Pons (tissue), 1 donor: ENCODE measurements at regions not wholly inside any gene's neighbourhood (a gene's known extent, or its start where the extent isn't known, plus 50 kb on each side); places are given as distances from the start of the nearest gene placed in this dataset.
A peak's percentile ranks its signal among the peaks of the same experiment; 100 is the strongest.
"Not testable (repeated sequence)": the region's sequence is repeated elsewhere in the genome, so short reads cannot be mapped to it uniquely, and the experiment has no call there.

Experiments
- DNase-seq: peaks from one replicate; pipeline ENCODE4 v3.0.0-alpha.2; 2016; ENCODE audit warnings: low spot score

GRCh38 chr11:79503028-79503427 lies 62.2 kb upstream of the TENM4 start:
- no peak for DNase-seq

GRCh38 chr11:79501707-79502106 lies 60.9 kb upstream of the TENM4 start:
- no peak for DNase-seq

- not testable (repeated sequence) for DNase-seq
These were observed 59.1 kb upstream of the TENM4 start for GRCh38 chr11:79499929-79500328.

GRCh38 chr11:79498667-79499066 lies 57.8 kb upstream of the TENM4 start:
- no peak for DNase-seq

- DNase-seq = peak; percentile 67
These were observed 52.8 kb upstream of the TENM4 start for GRCh38 chr11:79493555-79494171.

- no peak for DNase-seq
These were observed 51.2 kb upstream of the TENM4 start for GRCh38 chr11:79492008-79492407.
